GM12878 (cell line): ENCODE measurements at regions not wholly inside any gene's neighbourhood (a gene's known extent, or its start where the extent isn't known, plus 50 kb on each side); places are given as distances from the start of the nearest gene placed in this dataset.

Experiments used
- ATAC-seq: fragments of 200-7000 bp; cut with Tn5 transposase; 3 replicates; pipeline ENCODE4 v1.9.1; 2020; ENCODE audit warnings: mild to moderate bottlenecking, moderate library complexity
- BruUV-seq: library from RNA; stranded (reverse); fragments of 400-500 nt; replicated peaks from 2 replicates; lab custom pipeline; 2021; lab: Mats Ljungman, UMichigan
- CTCF ChIA-PET: fragments of 300-600 bp; sonication (Branson Sonifier 250); formaldehyde crosslinking; extraction: SDS; loops from one replicate; lab custom pipeline; 2021; ENCODE audit warnings: inconsistent platforms; lab: Yijun Ruan, JAX
- POLR2A ChIA-PET: fragments of 350-600 bp; formaldehyde crosslinking; extraction: SDS; loops from one replicate; lab custom pipeline; 2021; ENCODE audit warnings: inconsistent platforms; lab: Charles Lee
- RAD21 ChIA-PET: fragments of 300-600 bp; sonication (Branson Sonifier 250); formaldehyde crosslinking; loops from one replicate; lab custom pipeline; 2023; ENCODE audit warnings: antibody characterized with exemption; ENCODE audit not compliant: unreplicated experiment; lab: Charles Lee
- SMC1A ChIA-PET: fragments of 300-600 bp; sonication (Branson Sonifier 250); formaldehyde crosslinking; loops from one replicate; lab custom pipeline; 2023; ENCODE audit not compliant: unreplicated experiment, uncharacterized antibody; lab: Charles Lee
- DNase-seq: peaks from one replicate; pipeline ENCODE4 v3.0.0-alpha.2; 2011; ENCODE audit warnings: low read depth, low spot score
- FAIRE-seq: peaks from 3 replicates; lab custom pipeline; 2011; peaks lifted over from hg19 to GRCh38; lab: Jason Lieb, UNC
- H2AFZ ChIP-seq: 2 replicates; pipeline ENCODE4 v1.6.0; 2011; ENCODE audit warnings: low read depth, low read length, control low read depth; ENCODE audit not compliant: control insufficient read depth
- H3K27ac ChIP-seq: 2 replicates; pipeline ENCODE4 v1.5.1; 2011; ENCODE audit warnings: control low read depth; ENCODE audit not compliant: control insufficient read depth, insufficient read depth
- H3K27me3 ChIP-seq, 2 experiments: replicated peaks in 1 of 2; 2 replicates each; pipeline versions ENCODE4 v1.6.0 to v1.6.1; 2011; ENCODE audit warnings: low read length in 1 of 2; ENCODE audit not compliant: control insufficient read depth in 2 of 2, insufficient read depth in 2 of 2
- H3K36me3 ChIP-seq, 2 experiments: 2 replicates each; pipeline ENCODE4 v1.5.1; 2011; ENCODE audit warnings: low read length in 1 of 2; ENCODE audit not compliant: control insufficient read depth in 2 of 2, insufficient read depth in 2 of 2
- H3K4me1 ChIP-seq: 2 replicates; pipeline ENCODE4 v1.6.1; 2011; ENCODE audit warnings: mild to moderate bottlenecking, low read length, moderate library complexity, mixed read lengths; ENCODE audit not compliant: control insufficient read depth, insufficient read depth
- H3K4me2 ChIP-seq: 2 replicates; pipeline ENCODE4 v1.6.0; 2011; ENCODE audit warnings: control low read depth; ENCODE audit not compliant: control insufficient read depth, insufficient read depth
- H3K4me3 ChIP-seq: fragments of 200-600 bp; sonication (generic); 2 replicates; pipeline ENCODE4 v1.5.1; 2016
- H3K79me2 ChIP-seq: 2 replicates; pipeline ENCODE4 v1.6.0; 2011; ENCODE audit warnings: low read length; ENCODE audit not compliant: control insufficient read depth, insufficient read depth
- H3K9ac ChIP-seq: 2 replicates; pipeline ENCODE4 v1.8.0; 2011; ENCODE audit warnings: low read length, control low read depth, mixed read lengths; ENCODE audit not compliant: control insufficient read depth, insufficient read depth
- H3K9me3 ChIP-seq: replicated peaks from 3 replicates; pipeline ENCODE4 v1.5.1; 2011; ENCODE audit warnings: mild to moderate bottlenecking, low read length; ENCODE audit not compliant: control insufficient read depth, insufficient read depth
- H4K20me1 ChIP-seq: 2 replicates; pipeline ENCODE4 v1.6.0; 2011; ENCODE audit not compliant: control insufficient read depth, insufficient read depth
- CEBPB ChIP-seq, 2 experiments: fragments of 150-350 bp in 1 of 2; IDR thresholded peaks; 2 replicates each; pipeline ENCODE4 v1.6.1; 2012 to 2014; ENCODE audit warnings: low read depth in 2 of 2, low read length in 2 of 2, borderline replicate concordance in 1 of 2, inconsistent platforms in 1 of 2
- EGR1 ChIP-seq, 2 experiments: IDR thresholded peaks; 1 replicate in 1 of 2; 2 replicates in 1 of 2; pipeline ENCODE4 v1.6.1; 2011 to 2012; ENCODE audit warnings: low read depth in 2 of 2, low read length in 2 of 2, borderline replicate concordance in 1 of 2, mild to moderate bottlenecking in 1 of 2, moderate library complexity in 1 of 2
- MEF2A ChIP-seq: IDR thresholded peaks from 2 replicates; pipeline ENCODE4 v1.6.1; 2011; ENCODE audit warnings: low read depth, mild to moderate bottlenecking, low read length, moderate library complexity; ENCODE audit not compliant: insufficient read depth
- MEF2B ChIP-seq: fragments of 450-650 bp; IDR thresholded peaks from 2 replicates; pipeline ENCODE4 v1.6.1; 2018; ENCODE audit warnings: mild to moderate bottlenecking, moderate library complexity; ENCODE audit not compliant: partially characterized antibody, poor library complexity, severe bottlenecking
- MTA3 ChIP-seq: IDR thresholded peaks from 2 replicates; pipeline ENCODE4 v1.6.1; 2012; ENCODE audit warnings: low read length, inconsistent platforms, borderline replicate concordance
- NR2C2 ChIP-seq: IDR thresholded peaks from 2 replicates; pipeline ENCODE4 v1.6.1; 2011; ENCODE audit warnings: borderline replicate concordance, low read depth; ENCODE audit not compliant: control insufficient read depth, insufficient read length
- POLR2AphosphoS2 ChIP-seq: IDR thresholded peaks from 2 replicates; pipeline ENCODE4 v1.6.1; 2011; ENCODE audit warnings: low read depth, mild to moderate bottlenecking, low read length, improper control_type of control experiment, moderate library complexity
- POLR2AphosphoS5 ChIP-seq: IDR thresholded peaks from 2 replicates; pipeline ENCODE4 v1.6.1; 2011; ENCODE audit warnings: mild to moderate bottlenecking, low read length, inconsistent platforms
- SMAD5 ChIP-seq: IDR thresholded peaks from 2 replicates; pipeline ENCODE4 v1.6.1; 2016; ENCODE audit warnings: antibody characterized with exemption, low read depth
- SMARCA5 ChIP-seq: fragments of 450-650 bp; IDR thresholded peaks from 2 replicates; pipeline ENCODE4 v1.6.1; 2017; ENCODE audit warnings: mild to moderate bottlenecking
- SREBF2 ChIP-seq: IDR thresholded peaks from 2 replicates; pipeline ENCODE4 v1.6.1; 2012; ENCODE audit warnings: mild to moderate bottlenecking, low read length
- TAF1 ChIP-seq: IDR thresholded peaks from 2 replicates; pipeline ENCODE4 v1.6.1; 2011; ENCODE audit warnings: mild to moderate bottlenecking, low read depth, low read length, borderline replicate concordance
- WGBS: methylation state at CpG from one replicate; pipeline ENCODE4 v1.1.6; 2016; ENCODE audit warnings: low lambda C conversion rate; ENCODE audit not compliant: insufficient replicate concordance, insufficient coverage; ENCODE audit errors: missing lambda C conversion rate; 5-methylcytosine and 5-hydroxymethylcytosine counted together
- in situ Hi-C: fragments of 300-500 bp; cut with MboI; formaldehyde crosslinking; loops from 9 replicates; pipeline ENCODE4 v1.14.3; 2018; ENCODE audit warnings: mixed read lengths
- intact Hi-C: fragments of 100-400 bp; cut with micrococcal nuclease; formaldehyde crosslinking; loops from one replicate; pipeline ENCODE4 v1.14.2; 2022; ENCODE audit not compliant: unreplicated experiment
- TF ChIP-seq, protein P1 (sequence below): IDR thresholded peaks from 2 replicates; pipeline ENCODE4 v1.6.1; 2012; ENCODE audit warnings: low read depth, low read length, improper control_type of control experiment
- TF ChIP-seq, protein P2 (sequence below): fragments of 150-350 bp; IDR thresholded peaks from 2 replicates; pipeline ENCODE4 v1.6.1; 2016; ENCODE audit warnings: low read depth, low read length
- TF ChIP-seq, protein P3 (sequence below): fragments of 450-650 bp; conservative IDR thresholded peaks from 2 replicates; pipeline ENCODE4 v1.6.1; 2017; ENCODE audit warnings: mild to moderate bottlenecking, moderate library complexity

DNA sequence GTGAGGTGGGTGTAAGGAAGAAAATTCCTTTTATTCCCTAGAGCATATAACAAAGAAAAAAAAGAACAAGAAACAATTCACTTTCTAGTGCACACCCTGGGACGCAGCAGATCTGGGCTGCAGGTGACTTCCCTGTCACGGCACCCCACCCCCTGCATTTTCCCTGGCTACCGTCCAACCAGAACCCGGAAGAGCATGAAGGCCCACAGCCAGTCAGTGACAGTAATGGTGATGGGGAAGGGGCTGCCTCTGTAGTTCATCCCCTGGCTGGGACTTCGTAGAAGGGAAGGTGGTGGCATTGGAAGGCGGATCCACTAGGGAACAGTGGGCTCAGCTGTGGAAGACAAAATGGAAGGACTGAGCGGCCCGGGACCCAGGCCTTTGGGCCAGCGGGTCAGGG lies 236.7 kb downstream of the BUB3 start (continued):
- no peak for TF ChIP-seq NR2C2
- TF ChIP-seq CEBPB (IDR thresholded peaks at IDR 0.05; ENCODE audit: borderline replicate concordance in 1 of 2, low read depth in 2 of 2, low read length in 2 of 2), result no peak
- TF ChIP-seq EGR1 (IDR thresholded peaks at IDR 0.05; ENCODE audit: borderline replicate concordance in 1 of 2, low read depth in 2 of 2, low read length in 2 of 2), result no peak
- TF ChIP-seq MEF2B, result peak; percentile 62
- 0 out of 2 replicates have a peak, but pooled peaks have one; percentile 13 for TF ChIP-seq MEF2A
- no peak for TF ChIP-seq MTA3

- Histone ChIP-seq H3K4me3 (peak overlapping the region; percentile 48; the same call in 1 of the 2 replicates), H4K20me1 (no peaks in the 10 kb centered on the region), H3K9ac (peak overlapping the region; percentile 86), H2AFZ (no peak overlapping the region), H3K27ac (peak overlapping the region; percentile 99), H3K27me3 (no peaks in the 10 kb centered on the region), H3K4me1 (peaks cover 64% of the 10 kb centered on the region), H3K9me3 (peaks cover 34% of the 10 kb centered on the region), H3K4me2 (peak overlapping the region; percentile 78), H3K36me3 (no peaks in the 10 kb centered on the region), H3K79me2 (peaks cover 5% of the 10 kb centered on the region)
- FAIRE-seq (no peak), ATAC-seq (peak; percentile 63), DNase-seq (peak; percentile 62)
- ChIA-PET POLR2A (interaction anchor here (0.9 to 2.1 kb wide), 3 partner anchors 11 to 238 kb away, joined by 3 to 12 read pairs (median 3); partner anchors contain the start of gene BUB3), CTCF (interaction anchor here (0.7 to 2.0 kb wide), 5 partner anchors 10 to 348 kb away, joined by 3 to 13 read pairs (median 4); no protein-coding TSS in a partner anchor), SMC1A (interaction anchor here (0.8 to 2.2 kb wide), 8 partner anchors 11 to 236 kb away, joined by 3 to 43 read pairs (median 4); partner anchors contain the start of gene BUB3), RAD21 (interaction anchor here (0.9 to 2.4 kb wide), 6 partner anchors 11 to 237 kb away, joined by 3 to 29 read pairs (median 6); partner anchors contain the start of gene BUB3)
- in situ Hi-C loops (loop anchor here (5.0 to 10.0 kb wide), 5 partner anchors 161 to 1333 kb away; partner anchors contain the start of gene BUB3), intact Hi-C loops (loop anchor here (1.0 to 5.0 kb wide), 8 partner anchors 11 to 259 kb away; partner anchors contain the start of gene BUB3)
- 23% methylated on average over 15 of the region's 15 CpGs for WGBS
- TSS peak; percentile 95 for BruUV-seq
- peak; percentile 41; the same call in 1 of the 2 replicates for TF ChIP-seq POLR2AphosphoS2
- peak; percentile 80 for TF ChIP-seq SMAD5
- TF ChIP-seq TAF1, result 0 out of 2 replicates have a peak, but pooled peaks have one; percentile 6
- TF ChIP-seq SREBF2, result no peak
- TF ChIP-seq, protein P1, sequence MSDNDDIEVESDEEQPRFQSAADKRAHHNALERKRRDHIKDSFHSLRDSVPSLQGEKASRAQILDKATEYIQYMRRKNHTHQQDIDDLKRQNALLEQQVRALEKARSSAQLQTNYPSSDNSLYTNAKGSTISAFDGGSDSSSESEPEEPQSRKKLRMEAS, result 0 out of 2 replicates have a peak, but pooled peaks have one; percentile 63
- 0 out of 2 replicates have a peak, but pooled peaks have one; percentile 30 for TF ChIP-seq SMARCA5
- TF ChIP-seq POLR2AphosphoS5, result peak; percentile 75
- TF ChIP-seq, protein P2, sequence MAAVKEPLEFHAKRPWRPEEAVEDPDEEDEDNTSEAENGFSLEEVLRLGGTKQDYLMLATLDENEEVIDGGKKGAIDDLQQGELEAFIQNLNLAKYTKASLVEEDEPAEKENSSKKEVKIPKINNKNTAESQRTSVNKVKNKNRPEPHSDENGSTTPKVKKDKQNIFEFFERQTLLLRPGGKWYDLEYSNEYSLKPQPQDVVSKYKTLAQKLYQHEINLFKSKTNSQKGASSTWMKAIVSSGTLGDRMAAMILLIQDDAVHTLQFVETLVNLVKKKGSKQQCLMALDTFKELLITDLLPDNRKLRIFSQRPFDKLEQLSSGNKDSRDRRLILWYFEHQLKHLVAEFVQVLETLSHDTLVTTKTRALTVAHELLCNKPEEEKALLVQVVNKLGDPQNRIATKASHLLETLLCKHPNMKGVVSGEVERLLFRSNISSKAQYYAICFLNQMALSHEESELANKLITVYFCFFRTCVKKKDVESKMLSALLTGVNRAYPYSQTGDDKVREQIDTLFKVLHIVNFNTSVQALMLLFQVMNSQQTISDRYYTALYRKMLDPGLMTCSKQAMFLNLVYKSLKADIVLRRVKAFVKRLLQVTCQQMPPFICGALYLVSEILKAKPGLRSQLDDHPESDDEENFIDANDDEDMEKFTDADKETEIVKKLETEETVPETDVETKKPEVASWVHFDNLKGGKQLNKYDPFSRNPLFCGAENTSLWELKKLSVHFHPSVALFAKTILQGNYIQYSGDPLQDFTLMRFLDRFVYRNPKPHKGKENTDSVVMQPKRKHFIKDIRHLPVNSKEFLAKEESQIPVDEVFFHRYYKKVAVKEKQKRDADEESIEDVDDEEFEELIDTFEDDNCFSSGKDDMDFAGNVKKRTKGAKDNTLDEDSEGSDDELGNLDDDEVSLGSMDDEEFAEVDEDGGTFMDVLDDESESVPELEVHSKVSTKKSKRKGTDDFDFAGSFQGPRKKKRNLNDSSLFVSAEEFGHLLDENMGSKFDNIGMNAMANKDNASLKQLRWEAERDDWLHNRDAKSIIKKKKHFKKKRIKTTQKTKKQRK, result no peak
- TF ChIP-seq, protein P3, sequence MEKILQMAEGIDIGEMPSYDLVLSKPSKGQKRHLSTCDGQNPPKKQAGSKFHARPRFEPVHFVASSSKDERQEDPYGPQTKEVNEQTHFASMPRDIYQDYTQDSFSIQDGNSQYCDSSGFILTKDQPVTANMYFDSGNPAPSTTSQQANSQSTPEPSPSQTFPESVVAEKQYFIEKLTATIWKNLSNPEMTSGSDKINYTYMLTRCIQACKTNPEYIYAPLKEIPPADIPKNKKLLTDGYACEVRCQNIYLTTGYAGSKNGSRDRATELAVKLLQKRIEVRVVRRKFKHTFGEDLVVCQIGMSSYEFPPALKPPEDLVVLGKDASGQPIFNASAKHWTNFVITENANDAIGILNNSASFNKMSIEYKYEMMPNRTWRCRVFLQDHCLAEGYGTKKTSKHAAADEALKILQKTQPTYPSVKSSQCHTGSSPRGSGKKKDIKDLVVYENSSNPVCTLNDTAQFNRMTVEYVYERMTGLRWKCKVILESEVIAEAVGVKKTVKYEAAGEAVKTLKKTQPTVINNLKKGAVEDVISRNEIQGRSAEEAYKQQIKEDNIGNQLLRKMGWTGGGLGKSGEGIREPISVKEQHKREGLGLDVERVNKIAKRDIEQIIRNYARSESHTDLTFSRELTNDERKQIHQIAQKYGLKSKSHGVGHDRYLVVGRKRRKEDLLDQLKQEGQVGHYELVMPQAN, result 0 out of 2 replicates have a peak, but pooled peaks have one; percentile 32
Observed at GRCh38 chr10:123391275-123392028, 237.2 kb downstream of the BUB3 start.
